ENCODE measurements at regions not wholly inside any gene's neighbourhood (a gene's known extent, or its start where the extent isn't known, plus 50 kb on each side); places are given as distances from the start of the nearest gene placed in this dataset.

DNA sequence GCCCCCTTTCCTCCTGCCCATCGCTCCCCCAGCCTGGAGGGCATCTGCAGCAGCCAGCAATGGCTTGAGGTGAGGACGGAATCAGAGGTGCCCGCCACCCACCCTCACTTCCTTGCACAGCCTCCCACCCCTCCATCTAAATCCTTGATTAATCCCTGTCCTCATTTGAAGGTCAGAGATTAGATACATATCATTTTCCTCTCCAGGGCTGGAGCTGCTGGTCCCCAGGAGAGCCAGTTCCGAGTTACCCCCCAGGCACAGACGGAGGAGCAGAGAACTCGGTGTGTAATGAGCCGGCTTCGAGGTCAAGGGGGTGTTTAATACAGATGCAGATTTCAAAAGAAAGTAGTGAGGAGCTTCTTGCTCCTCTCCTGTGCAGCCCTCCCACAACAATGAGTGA is 542.1 kb downstream of the MN1 start:
- TF ChIP-seq, protein P1, sequence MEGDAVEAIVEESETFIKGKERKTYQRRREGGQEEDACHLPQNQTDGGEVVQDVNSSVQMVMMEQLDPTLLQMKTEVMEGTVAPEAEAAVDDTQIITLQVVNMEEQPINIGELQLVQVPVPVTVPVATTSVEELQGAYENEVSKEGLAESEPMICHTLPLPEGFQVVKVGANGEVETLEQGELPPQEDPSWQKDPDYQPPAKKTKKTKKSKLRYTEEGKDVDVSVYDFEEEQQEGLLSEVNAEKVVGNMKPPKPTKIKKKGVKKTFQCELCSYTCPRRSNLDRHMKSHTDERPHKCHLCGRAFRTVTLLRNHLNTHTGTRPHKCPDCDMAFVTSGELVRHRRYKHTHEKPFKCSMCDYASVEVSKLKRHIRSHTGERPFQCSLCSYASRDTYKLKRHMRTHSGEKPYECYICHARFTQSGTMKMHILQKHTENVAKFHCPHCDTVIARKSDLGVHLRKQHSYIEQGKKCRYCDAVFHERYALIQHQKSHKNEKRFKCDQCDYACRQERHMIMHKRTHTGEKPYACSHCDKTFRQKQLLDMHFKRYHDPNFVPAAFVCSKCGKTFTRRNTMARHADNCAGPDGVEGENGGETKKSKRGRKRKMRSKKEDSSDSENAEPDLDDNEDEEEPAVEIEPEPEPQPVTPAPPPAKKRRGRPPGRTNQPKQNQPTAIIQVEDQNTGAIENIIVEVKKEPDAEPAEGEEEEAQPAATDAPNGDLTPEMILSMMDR (IDR thresholded peaks at IDR 0.05; ENCODE audit: low read length) = no peak
- TF ChIP-seq EZH2phosphoT487 (IDR thresholded peaks at IDR 0.05; ENCODE audit: low read length) = no peak

Measured in MM.1S (cell line).